ENCODE measurements at regions not wholly inside any gene's neighbourhood (a gene's known extent, or its start where the extent isn't known, plus 50 kb on each side); places are given as distances from the start of the nearest gene placed in this dataset.

- DNase-seq (ENCODE audit: low read depth in 1 of 2, low spot score in 2 of 2) (no peak), FAIRE-seq (no peak)
- no peak overlapping the region for H3K9ac ChIP-seq (replicated peaks in 1 of 4; ENCODE audit: extremely low read depth in 1 of 4, low read depth in 3 of 4, low read length in 3 of 4)
These were observed 312.5 kb upstream of the PTBP2 start for GRCh38 chr1:96409087-96409486.

More at GRCh38 chr1:96409087-96409486, 312.5 kb upstream of the PTBP2 start:
- Histone ChIP-seq H4K91ac (replicated peaks; ENCODE audit: insufficient read length, low read length) (no peak overlapping the region), H2BK15ac (ENCODE audit: low read length) (no peak overlapping the region), H3K27ac (ENCODE audit: low read depth, low read length) (no peak overlapping the region), H2AFZ (ENCODE audit: low read length) (no peak overlapping the region), H3K23me2 (ENCODE audit: low read depth, low read length) (no peaks in the 10 kb centered on the region), H3K4me3 (ENCODE audit: extremely low read depth in 1 of 4, insufficient read depth in 2 of 4, low read depth in 3 of 4, low read length in 4 of 4) (no peak overlapping the region), H4K20me1 (replicated peaks in 1 of 2; ENCODE audit: control insufficient read depth in 1 of 2, insufficient read depth in 2 of 2, low read length in 2 of 2) (no peaks in the 10 kb centered on the region), H3K4ac (replicated peaks; ENCODE audit: insufficient read length, low read depth, low read length) (no peak overlapping the region), H2BK120ac (replicated peaks; ENCODE audit: low read depth, low read length) (no peak overlapping the region), H3K4me2 (ENCODE audit: insufficient read depth in 1 of 2, low read depth in 2 of 2, low read length in 2 of 2) (no peak overlapping the region), H2AK5ac (ENCODE audit: low read depth, low read length) (no peak overlapping the region), H3K4me1 (replicated peaks in 1 of 4; ENCODE audit: control insufficient read depth in 3 of 4, insufficient read depth in 4 of 4, low read length in 3 of 4) (no peaks in the 10 kb centered on the region), H4K5ac (ENCODE audit: insufficient read length, low read depth, low read length) (no peak overlapping the region), H4K8ac (ENCODE audit: extremely low read depth, insufficient read depth, low read length) (no peak overlapping the region), H3K79me1 (ENCODE audit: low read depth, low read length) (no peaks in the 10 kb centered on the region), H2BK5ac (ENCODE audit: low read depth, low read length) (no peak overlapping the region), H3K27me3 (replicated peaks in 1 of 4; ENCODE audit: control insufficient read depth in 3 of 4, extremely low read depth in 1 of 4, insufficient read depth in 3 of 4, low read length in 3 of 4) (no peaks in the 10 kb centered on the region), H3K56ac (replicated peaks; ENCODE audit: insufficient read length, low read depth, low read length) (no peak overlapping the region), H3K18ac (ENCODE audit: extremely low read depth, low read length) (no peak overlapping the region), H3K14ac (ENCODE audit: insufficient read length) (no peak overlapping the region), H2BK12ac (ENCODE audit: low read depth, low read length) (no peak overlapping the region), H3K9me3 (ENCODE audit: insufficient read depth in 2 of 2, low read depth in 1 of 2, low read length in 1 of 2) (no peaks in the 10 kb centered on the region), H2BK20ac (ENCODE audit: low read length) (no peak overlapping the region), H3K79me2 (ENCODE audit: control insufficient read depth in 1 of 2, insufficient read depth in 2 of 2, low read length in 2 of 2) (no peaks in the 10 kb centered on the region), H3K36me3 (ENCODE audit: control insufficient read depth in 2 of 4, insufficient read depth in 4 of 4, low read length in 3 of 4) (no peaks in the 10 kb centered on the region), H3K23ac (ENCODE audit: insufficient read length) (no peak overlapping the region)
- POLR2A ChIA-PET (ENCODE audit: partially characterized antibody) = no interaction called here
- 79% methylated on average over 4 of the region's 4 CpGs; no CpG with 5 or more reads in 1 of the 2 experiments for WGBS, 2 experiments (ENCODE audit: extremely low coverage in 1 of 2, insufficient coverage in 1 of 2, insufficient read length in 1 of 2, insufficient replicate concordance in 2 of 2, low coverage in 1 of 2, low lambda C conversion rate in 2 of 2, missing lambda C conversion rate in 1 of 2)
- TF ChIP-seq E2F6 (IDR thresholded peaks at IDR 0.05) = no peak
- no peak for TF ChIP-seq SIX5 (IDR thresholded peaks at IDR 0.05; ENCODE audit: low read depth, low read length)
- TF ChIP-seq SP2 (IDR thresholded peaks at IDR 0.05; ENCODE audit: low read length) = no peak
- no peak for TF ChIP-seq FOSL1 (IDR thresholded peaks at IDR 0.05; ENCODE audit: insufficient read depth, low read depth, low read length)
- no peak for TF ChIP-seq EP300 (IDR thresholded peaks at IDR 0.05; ENCODE audit: borderline replicate concordance in 1 of 2, low read depth in 2 of 2, low read length in 2 of 2)
- no peak for TF ChIP-seq RAD21 (IDR thresholded peaks at IDR 0.05 in 1 of 2, conservative IDR thresholded peaks at IDR 0.05 in 1 of 2; ENCODE audit: low read depth in 2 of 2, low read length in 2 of 2)
- CTCF ChIA-PET (ENCODE audit: partially characterized antibody) = no interaction called here

Data from H1 (cell line).